Erythroblast (primary cell): ENCODE measurements at regions not wholly inside any gene's neighbourhood (a gene's known extent, or its start where the extent isn't known, plus 50 kb on each side); places are given as distances from the start of the nearest gene placed in this dataset.

Source experiments
- GATA1 ChIP-seq: IDR thresholded peaks from 2 replicates; pipeline ENCODE4 v1.6.1; 2011; ENCODE audit warnings: low read depth, mild to moderate bottlenecking, control low read depth, low read length, moderate library complexity
- POLR2A ChIP-seq: IDR thresholded peaks from 2 replicates; pipeline ENCODE4 v1.6.1; 2011; ENCODE audit warnings: mild to moderate bottlenecking, low read length

DNA sequence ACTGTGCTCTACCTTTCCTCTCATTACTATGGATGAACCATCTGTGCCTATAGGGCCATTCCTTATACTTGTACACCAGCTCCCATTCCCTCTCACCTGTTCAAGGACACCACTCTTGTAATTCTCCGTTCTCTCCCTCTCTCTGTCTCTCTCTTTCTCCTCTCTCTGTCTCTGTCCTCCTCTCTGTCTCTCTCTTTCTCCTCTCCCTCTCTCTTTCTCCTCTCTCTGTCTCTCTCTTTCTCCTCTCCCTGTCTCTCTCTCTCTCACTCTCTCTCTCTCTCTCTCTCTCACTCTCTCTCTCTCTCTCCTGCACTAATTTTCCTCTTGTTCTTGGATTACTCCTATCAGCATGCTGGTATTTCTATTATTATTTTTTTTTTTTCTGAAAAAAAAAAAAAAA is 78.9 kb upstream of the RMDN2 start:
- TF ChIP-seq POLR2A (no peak), GATA1 (no peak)
